Activated CD8-positive, alpha-beta memory T cell treated with anti-CD3 and anti-CD28 coated beads, Interleukin-2, amount 10 ng/mL, durations not matched to agents 7 days and 5 days (primary cell): ENCODE measurements at regions not wholly inside any gene's neighbourhood (a gene's known extent, or its start where the extent isn't known, plus 50 kb on each side); places are given as distances from the start of the nearest gene placed in this dataset.

Experiments used
- ATAC-seq: fragments of 150-1000 bp; cut with Tn5 transposase; one replicate; pipeline ENCODE4 v1.10.0; 2021; ENCODE audit warnings: moderate library complexity
- CTCF ChIA-PET: fragments of 350-600 bp; sonication (Branson Sonifier 250); formaldehyde crosslinking; loops from one replicate; lab custom pipeline; 2021; ENCODE audit warnings: antibody characterized with exemption; lab: Charles Lee
- DNase-seq: peaks from one replicate; pipeline ENCODE4 v3.0.0-alpha.2; 2020
- H3K27ac Mint-ChIP-seq: one replicate; pipeline ENCODE4 v1.8.0; 2021; ENCODE audit warnings: mild to moderate bottlenecking, mixed read lengths
- H3K27me3 Mint-ChIP-seq: one replicate; pipeline ENCODE4 v1.8.0; 2021; ENCODE audit warnings: mixed read lengths
- H3K36me3 Mint-ChIP-seq: one replicate; pipeline ENCODE4 v1.8.0; 2021; ENCODE audit warnings: mild to moderate bottlenecking, mixed read lengths
- H3K4me1 Mint-ChIP-seq: one replicate; pipeline ENCODE4 v1.8.0; 2021; ENCODE audit warnings: mixed read lengths
- H3K4me3 Mint-ChIP-seq: one replicate; pipeline ENCODE4 v1.8.0; 2021; ENCODE audit warnings: mild to moderate bottlenecking, moderate library complexity, mixed read lengths
- H3K9me3 Mint-ChIP-seq: one replicate; pipeline ENCODE4 v1.8.0; 2022; ENCODE audit warnings: low read depth, mixed read lengths

- H3K36me3 Mint-ChIP-seq: no peaks in the 10 kb centered on the region
- no peaks in the 10 kb centered on the region for H3K4me1 Mint-ChIP-seq
- no peak overlapping the region for H3K27ac Mint-ChIP-seq
- no peak for ATAC-seq
- no peaks in the 10 kb centered on the region for H3K9me3 Mint-ChIP-seq
- no peak for DNase-seq
- CTCF ChIA-PET: no interaction called here
- H3K4me3 Mint-ChIP-seq: no peak overlapping the region
- H3K27me3 Mint-ChIP-seq: peaks cover 2% of the 10 kb centered on the region
Measured at GRCh38 chr11:112650527-112650926, 310.7 kb upstream of the NCAM1 start.

DNA sequence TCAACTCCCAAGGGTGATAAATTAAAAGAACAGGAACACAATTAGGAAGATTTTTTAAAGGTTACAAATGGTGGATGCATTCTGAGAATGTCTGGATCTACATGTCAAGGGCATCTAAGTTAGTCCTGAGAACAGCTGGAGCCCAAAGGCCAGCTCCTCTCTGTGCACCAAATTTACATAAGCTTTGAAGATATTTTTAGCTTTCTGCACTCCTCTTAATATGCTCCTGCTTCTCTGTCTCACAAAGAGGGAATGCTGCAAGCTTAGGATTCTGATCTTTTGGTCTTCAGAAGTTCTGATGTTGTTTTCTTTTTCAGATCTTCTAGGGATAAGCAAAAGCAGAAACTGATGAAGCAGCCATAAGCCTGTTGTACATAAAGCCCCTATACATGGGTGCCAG, 309.8 kb upstream of the NCAM1 start:
- CTCF ChIA-PET: no interaction called here
- no peak overlapping the region for H3K27ac Mint-ChIP-seq
- H3K9me3 Mint-ChIP-seq: no peaks in the 10 kb centered on the region
- peaks cover 2% of the 10 kb centered on the region for H3K27me3 Mint-ChIP-seq
- ATAC-seq (no peak), DNase-seq (no peak)
- no peak overlapping the region for H3K4me3 Mint-ChIP-seq
- H3K4me1 Mint-ChIP-seq: no peaks in the 10 kb centered on the region
- no peaks in the 10 kb centered on the region for H3K36me3 Mint-ChIP-seq

GRCh38 chr11:112652786-112653390, 308.3 kb upstream of the NCAM1 start:
- DNase-seq (no peak), ATAC-seq (no peak)
- no peaks in the 10 kb centered on the region for H3K9me3 Mint-ChIP-seq
- H3K4me1 Mint-ChIP-seq: no peaks in the 10 kb centered on the region
- peaks cover 2% of the 10 kb centered on the region for H3K27me3 Mint-ChIP-seq
- no peaks in the 10 kb centered on the region for H3K36me3 Mint-ChIP-seq
- H3K27ac Mint-ChIP-seq: no peak overlapping the region
- H3K4me3 Mint-ChIP-seq: no peak overlapping the region
- CTCF ChIA-PET: no interaction called here

GRCh38 chr11:112655371-112655770, 305.8 kb upstream of the NCAM1 start:
- ATAC-seq (no peak), DNase-seq (no peak)
- CTCF ChIA-PET: no interaction called here
- Mint-ChIP-seq H3K9me3 (no peaks in the 10 kb centered on the region), H3K4me1 (no peaks in the 10 kb centered on the region), H3K27me3 (no peaks in the 10 kb centered on the region), H3K36me3 (no peaks in the 10 kb centered on the region), H3K27ac (no peak overlapping the region), H3K4me3 (no peak overlapping the region)

DNA sequence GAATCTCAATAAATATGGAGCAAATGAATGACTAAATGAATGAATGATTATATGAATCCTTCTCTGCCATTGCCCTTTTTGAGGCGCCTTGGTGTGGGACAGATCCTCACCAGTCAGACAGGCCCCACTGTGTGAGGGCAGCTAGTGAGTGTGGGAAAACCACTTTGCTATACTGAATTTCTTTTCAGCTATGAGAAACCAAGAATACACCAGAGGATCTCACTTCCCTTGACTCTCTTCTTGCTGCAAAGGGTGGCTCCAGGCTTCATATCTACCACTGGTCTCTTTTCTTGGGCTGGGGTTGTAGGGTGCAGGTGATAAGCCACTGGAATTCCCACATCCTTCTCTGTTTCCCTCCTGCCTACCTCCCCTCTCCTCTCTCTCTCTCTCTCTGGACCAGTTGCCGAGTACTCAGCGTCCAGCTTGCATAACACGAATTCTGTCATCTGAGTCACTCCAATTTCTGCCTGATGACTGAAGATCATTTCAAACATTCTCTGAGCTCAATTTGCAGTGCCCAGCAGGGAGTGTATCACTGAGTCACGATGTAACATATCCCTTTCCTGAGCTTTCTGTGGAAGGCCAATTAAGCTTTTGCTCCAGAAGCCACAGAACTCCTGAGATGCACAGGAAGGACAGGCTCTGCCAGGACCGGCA, 304.3 kb upstream of the NCAM1 start:
- Mint-ChIP-seq H3K9me3 (no peaks in the 10 kb centered on the region), H3K4me1 (no peaks in the 10 kb centered on the region), H3K4me3 (no peak overlapping the region), H3K27ac (no peak overlapping the region), H3K36me3 (no peaks in the 10 kb centered on the region), H3K27me3 (no peaks in the 10 kb centered on the region)
- ATAC-seq: no peak
- CTCF ChIA-PET: no interaction called here
- no peak for DNase-seq

GRCh38 chr11:112658431-112658878, 302.8 kb upstream of the NCAM1 start:
- H3K27me3 Mint-ChIP-seq: no peaks in the 10 kb centered on the region
- no peaks in the 10 kb centered on the region for H3K36me3 Mint-ChIP-seq
- DNase-seq: no peak

GRCh38 chr11:112661146-112661545, 300.1 kb upstream of the NCAM1 start:
- DNase-seq: no peak
- no peaks in the 10 kb centered on the region for H3K36me3 Mint-ChIP-seq
- H3K4me1 Mint-ChIP-seq: no peaks in the 10 kb centered on the region
- CTCF ChIA-PET: no interaction called here
- H3K4me3 Mint-ChIP-seq: no peak overlapping the region
- no peaks in the 10 kb centered on the region for H3K9me3 Mint-ChIP-seq
- no peak for ATAC-seq
- peaks cover 2% of the 10 kb centered on the region for H3K27me3 Mint-ChIP-seq
- H3K27ac Mint-ChIP-seq: no peak overlapping the region

More at GRCh38 chr11:112658431-112658878, 302.8 kb upstream of the NCAM1 start:
- no peak for ATAC-seq
- Mint-ChIP-seq H3K4me3 (no peak overlapping the region), H3K27ac (no peak overlapping the region), H3K4me1 (no peaks in the 10 kb centered on the region), H3K9me3 (no peaks in the 10 kb centered on the region)
- CTCF ChIA-PET: no interaction called here

DNA sequence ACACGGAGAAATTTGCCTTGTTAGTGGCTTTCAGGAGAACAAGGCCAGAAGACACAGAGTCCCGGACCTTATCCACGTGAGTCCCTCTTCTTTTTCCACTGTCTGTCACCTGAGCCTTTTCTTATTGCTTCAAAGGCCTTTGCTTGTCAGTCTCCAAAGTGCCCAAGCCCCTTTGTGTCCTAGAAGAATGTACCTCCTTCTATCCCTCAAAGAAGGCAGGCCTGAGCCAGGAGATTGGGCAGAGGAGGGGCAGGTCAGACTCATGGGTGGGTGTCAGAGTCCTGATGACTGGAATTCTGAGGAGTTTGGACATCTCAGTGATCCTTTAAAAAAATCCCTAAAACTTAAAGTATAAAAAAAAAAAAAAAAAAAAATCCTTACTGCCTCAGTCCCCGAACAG, 299.6 kb upstream of the NCAM1 start:
- DNase-seq (no peak), ATAC-seq (no peak)
- Mint-ChIP-seq H3K4me1 (no peaks in the 10 kb centered on the region), H3K4me3 (no peak overlapping the region), H3K27me3 (peaks cover 2% of the 10 kb centered on the region), H3K27ac (no peak overlapping the region), H3K9me3 (no peaks in the 10 kb centered on the region), H3K36me3 (no peaks in the 10 kb centered on the region)
- CTCF ChIA-PET: no interaction called here

- Mint-ChIP-seq H3K4me1 (no peaks in the 10 kb centered on the region), H3K9me3 (no peaks in the 10 kb centered on the region), H3K4me3 (no peak overlapping the region), H3K27me3 (peaks cover 2% of the 10 kb centered on the region), H3K27ac (no peak overlapping the region), H3K36me3 (no peaks in the 10 kb centered on the region)
- CTCF ChIA-PET: no interaction called here
- DNase-seq: no peak
- no peak for ATAC-seq
Measured at GRCh38 chr11:112662554-112662953, 298.7 kb upstream of the NCAM1 start.

DNA sequence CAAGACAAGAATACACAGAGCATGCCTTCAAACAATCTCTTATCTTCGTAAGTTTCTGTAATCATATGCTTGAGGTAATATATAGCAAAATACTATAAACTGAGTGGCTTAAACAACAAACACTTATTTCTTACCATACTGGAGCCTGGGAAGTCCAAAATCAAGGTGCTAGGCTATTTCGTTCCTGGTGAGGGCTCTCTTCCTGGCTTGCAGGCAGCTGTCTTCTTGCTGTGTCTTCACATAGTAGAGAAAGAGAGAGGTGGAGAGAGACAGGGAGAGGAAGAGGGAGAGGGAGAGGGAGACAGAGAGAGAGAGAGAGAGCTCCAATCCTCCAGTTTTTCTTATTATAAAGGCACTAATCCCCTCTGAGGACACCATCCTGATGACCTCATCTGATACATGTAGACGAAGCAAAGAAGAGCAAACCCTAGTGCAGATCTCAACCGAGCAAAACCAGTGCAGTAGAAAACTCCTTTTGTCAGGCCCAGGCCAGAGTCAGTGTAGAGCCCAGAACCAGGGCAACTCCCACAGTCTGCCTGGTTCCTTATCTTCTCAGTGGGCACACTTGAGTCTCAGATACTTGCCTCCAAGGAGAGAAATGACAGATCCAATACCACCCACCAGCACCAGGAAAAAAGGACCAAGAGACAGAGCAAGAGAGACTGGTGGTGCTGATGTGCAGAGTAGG, 297.1 kb upstream of the NCAM1 start:
- Mint-ChIP-seq H3K36me3 (no peaks in the 10 kb centered on the region), H3K27ac (no peak overlapping the region), H3K27me3 (peaks cover 2% of the 10 kb centered on the region), H3K9me3 (no peaks in the 10 kb centered on the region), H3K4me3 (no peak overlapping the region), H3K4me1 (no peaks in the 10 kb centered on the region)
- CTCF ChIA-PET: no interaction called here
- no peak for DNase-seq
- no peak for ATAC-seq

- H3K27ac Mint-ChIP-seq: no peak overlapping the region
- H3K4me1 Mint-ChIP-seq: no peaks in the 10 kb centered on the region
- no peaks in the 10 kb centered on the region for H3K9me3 Mint-ChIP-seq
- DNase-seq (no peak), ATAC-seq (no peak)
- no peaks in the 10 kb centered on the region for H3K36me3 Mint-ChIP-seq
- H3K4me3 Mint-ChIP-seq: no peak overlapping the region
- peaks cover 2% of the 10 kb centered on the region for H3K27me3 Mint-ChIP-seq
- CTCF ChIA-PET: no interaction called here
Measured at GRCh38 chr11:112665291-112665690, 295.9 kb upstream of the NCAM1 start.

- no peak overlapping the region for H3K4me3 Mint-ChIP-seq
- DNase-seq (no peak), ATAC-seq (no peak)
- H3K27ac Mint-ChIP-seq: no peak overlapping the region
- H3K36me3 Mint-ChIP-seq: no peaks in the 10 kb centered on the region
- no peaks in the 10 kb centered on the region for H3K4me1 Mint-ChIP-seq
- no peaks in the 10 kb centered on the region for H3K9me3 Mint-ChIP-seq
- peaks cover 2% of the 10 kb centered on the region for H3K27me3 Mint-ChIP-seq
- CTCF ChIA-PET: no interaction called here
Measured at GRCh38 chr11:112666253-112666652, 295.0 kb upstream of the NCAM1 start.

DNA sequence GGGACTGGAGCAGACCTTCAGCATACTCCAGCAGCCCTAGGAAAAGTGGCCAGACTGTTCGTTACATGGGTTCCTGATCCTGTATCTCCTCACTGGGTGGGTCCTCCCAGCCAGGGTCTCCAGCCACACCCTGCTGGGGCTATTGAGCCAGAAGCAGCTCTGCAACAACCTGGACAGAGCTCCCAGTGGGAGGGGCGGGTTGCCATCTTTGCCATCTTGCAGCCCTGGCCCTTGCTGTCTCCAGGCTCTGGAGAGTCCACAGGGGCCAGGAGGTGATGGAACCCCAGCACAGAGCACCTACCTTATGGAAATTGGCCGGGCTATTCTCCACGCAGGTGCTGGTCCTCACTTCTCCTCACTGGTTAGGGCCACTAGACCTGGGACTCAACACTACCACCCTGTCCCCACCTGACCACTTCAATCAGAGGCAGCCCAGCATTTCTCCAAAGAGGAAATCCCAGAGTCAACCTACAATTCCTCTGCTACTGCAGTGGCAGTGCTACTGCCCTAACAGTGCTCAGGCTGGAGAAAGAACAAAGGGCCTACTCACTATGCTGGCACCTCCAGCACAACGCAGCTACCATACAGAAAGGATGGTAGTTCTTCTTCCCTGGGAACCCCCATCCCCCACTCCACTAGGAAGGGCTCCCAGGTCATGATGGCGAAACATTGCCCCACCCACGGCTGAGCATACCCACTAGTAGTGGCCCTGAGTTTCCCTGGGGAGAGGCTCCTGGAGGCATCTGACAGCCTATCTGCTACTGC, 290.2 kb upstream of the NCAM1 start:
- H3K27me3 Mint-ChIP-seq: peaks cover 5% of the 10 kb centered on the region
- H3K4me1 Mint-ChIP-seq: no peaks in the 10 kb centered on the region
- H3K4me3 Mint-ChIP-seq: no peak overlapping the region
- ATAC-seq: no peak
- CTCF ChIA-PET: no interaction called here
- H3K27ac Mint-ChIP-seq: no peak overlapping the region
- DNase-seq: no peak
- no peaks in the 10 kb centered on the region for H3K9me3 Mint-ChIP-seq
- no peaks in the 10 kb centered on the region for H3K36me3 Mint-ChIP-seq
